ENCODE measurements at regions not wholly inside any gene's neighbourhood (a gene's known extent, or its start where the extent isn't known, plus 50 kb on each side); places are given as distances from the start of the nearest gene placed in this dataset.

GRCh38 chr16:85978976-85979375 lies 80.0 kb downstream of the IRF8 start:
- TF ChIP-seq, protein P1, sequence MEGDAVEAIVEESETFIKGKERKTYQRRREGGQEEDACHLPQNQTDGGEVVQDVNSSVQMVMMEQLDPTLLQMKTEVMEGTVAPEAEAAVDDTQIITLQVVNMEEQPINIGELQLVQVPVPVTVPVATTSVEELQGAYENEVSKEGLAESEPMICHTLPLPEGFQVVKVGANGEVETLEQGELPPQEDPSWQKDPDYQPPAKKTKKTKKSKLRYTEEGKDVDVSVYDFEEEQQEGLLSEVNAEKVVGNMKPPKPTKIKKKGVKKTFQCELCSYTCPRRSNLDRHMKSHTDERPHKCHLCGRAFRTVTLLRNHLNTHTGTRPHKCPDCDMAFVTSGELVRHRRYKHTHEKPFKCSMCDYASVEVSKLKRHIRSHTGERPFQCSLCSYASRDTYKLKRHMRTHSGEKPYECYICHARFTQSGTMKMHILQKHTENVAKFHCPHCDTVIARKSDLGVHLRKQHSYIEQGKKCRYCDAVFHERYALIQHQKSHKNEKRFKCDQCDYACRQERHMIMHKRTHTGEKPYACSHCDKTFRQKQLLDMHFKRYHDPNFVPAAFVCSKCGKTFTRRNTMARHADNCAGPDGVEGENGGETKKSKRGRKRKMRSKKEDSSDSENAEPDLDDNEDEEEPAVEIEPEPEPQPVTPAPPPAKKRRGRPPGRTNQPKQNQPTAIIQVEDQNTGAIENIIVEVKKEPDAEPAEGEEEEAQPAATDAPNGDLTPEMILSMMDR (IDR thresholded peaks at IDR 0.05), result no peak
- TF ChIP-seq EZH2 (IDR thresholded peaks at IDR 0.05) (no peak), EZH2phosphoT487 (IDR thresholded peaks at IDR 0.05) (no peak)

All from neural progenitor cell (in vitro differentiated cells).